CD4-positive, alpha-beta T cell treated with Interleukin-17A for 4 hours (primary cell): ENCODE measurements at regions not wholly inside any gene's neighbourhood (a gene's known extent, or its start where the extent isn't known, plus 50 kb on each side); places are given as distances from the start of the nearest gene placed in this dataset.

ENCODE experiments used
- DNase-seq: peaks from one replicate; pipeline ENCODE4 v3.0.0-alpha.2; 2020; ENCODE audit warnings: mixed read lengths

DNA sequence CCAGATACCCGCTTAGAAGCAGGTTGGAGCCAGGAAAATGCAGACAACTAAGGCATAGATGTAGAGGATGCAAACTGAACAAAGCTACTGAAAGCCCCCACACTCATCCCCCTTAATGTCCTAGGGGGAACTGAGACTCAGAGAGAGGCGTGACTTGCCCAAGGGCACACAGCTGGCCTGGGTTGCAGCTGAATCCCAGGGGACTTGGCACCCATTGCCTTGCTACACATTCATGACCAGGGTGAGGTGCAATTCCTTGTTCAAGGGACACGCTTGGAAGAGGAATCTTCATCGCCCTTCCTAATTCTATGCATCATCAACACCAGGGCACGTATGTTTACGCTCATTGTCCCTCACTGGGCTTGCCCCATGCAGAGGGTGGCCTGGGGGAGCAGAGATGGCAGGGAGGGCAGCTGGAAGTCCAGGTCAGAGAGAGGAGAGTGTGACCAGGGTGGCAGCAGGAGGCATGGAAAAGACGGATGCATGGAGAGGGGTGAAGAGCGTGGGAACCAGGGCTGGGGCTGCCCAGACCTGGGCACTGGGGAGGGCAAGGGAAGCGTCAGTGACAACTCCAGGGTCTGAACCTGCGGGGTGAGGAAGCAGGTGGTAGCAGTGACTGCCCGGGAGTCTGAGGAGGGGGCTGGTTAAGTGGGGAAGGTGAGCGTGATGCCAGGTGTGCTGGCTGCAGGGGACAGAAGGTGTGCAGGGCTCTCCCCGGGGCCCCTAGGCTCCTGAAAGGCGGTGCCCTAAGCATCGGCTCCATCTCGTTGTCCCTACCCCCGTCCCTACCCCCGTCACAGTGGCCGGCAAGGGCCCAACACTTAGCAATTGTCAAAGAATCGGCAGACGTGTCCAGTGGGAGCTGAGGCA, 267.1 kb upstream of the TNRC6C start:
- no peak for DNase-seq

DNA sequence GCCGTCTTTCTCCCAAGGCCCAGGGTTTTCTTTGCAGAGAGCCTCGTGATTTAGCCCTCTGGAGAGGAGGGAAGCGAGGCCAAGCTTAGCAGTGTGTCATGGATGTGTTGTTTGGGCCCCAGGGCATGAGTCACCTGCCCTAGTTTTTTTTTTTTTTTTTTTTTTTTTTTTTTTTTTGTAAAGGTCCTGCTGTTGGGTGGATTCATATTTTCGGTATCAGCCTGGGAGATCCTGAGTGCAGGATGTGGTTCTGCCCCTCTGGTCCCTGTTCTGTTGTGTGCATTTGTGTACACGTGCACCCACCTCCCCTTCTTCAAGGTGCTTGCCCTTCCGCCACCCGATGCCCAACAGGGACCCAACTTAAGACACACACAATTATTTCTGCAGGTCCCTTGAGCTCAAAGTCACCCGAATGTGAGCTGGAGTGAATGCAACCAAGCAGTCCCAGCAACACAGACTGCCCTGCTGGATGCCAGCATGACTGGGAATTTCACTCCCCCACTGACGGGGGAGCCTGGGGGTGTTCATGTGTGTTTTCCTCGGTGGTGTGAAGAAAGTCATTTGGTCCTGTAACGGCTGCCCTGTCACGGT, 265.8 kb upstream of the TNRC6C start:
- DNase-seq: peak; percentile 45

- DNase-seq: no peak
Observed at GRCh38 chr17:77693301-77693700, 265.2 kb upstream of the TNRC6C start.

DNA sequence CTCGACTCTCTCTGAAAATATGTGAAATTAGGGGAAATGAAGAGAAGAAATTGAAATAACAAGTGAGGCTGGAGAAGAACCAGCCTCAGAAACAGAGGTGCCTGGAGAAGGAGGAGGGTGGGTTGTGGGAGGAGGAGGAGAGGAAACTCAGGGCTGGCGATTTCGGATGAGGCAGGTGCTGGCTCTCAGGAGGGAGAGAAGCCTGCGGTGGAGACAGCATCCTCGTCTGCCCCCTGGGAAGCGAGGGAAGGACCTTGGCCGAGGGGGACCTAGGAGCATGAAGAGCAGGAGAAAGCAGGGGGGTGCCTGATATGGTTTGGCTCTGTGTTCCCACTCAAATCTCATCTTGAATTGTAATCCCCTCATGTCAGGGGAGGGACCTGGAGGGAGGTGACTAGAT, 264.7 kb upstream of the TNRC6C start:
- DNase-seq: no peak

DNA sequence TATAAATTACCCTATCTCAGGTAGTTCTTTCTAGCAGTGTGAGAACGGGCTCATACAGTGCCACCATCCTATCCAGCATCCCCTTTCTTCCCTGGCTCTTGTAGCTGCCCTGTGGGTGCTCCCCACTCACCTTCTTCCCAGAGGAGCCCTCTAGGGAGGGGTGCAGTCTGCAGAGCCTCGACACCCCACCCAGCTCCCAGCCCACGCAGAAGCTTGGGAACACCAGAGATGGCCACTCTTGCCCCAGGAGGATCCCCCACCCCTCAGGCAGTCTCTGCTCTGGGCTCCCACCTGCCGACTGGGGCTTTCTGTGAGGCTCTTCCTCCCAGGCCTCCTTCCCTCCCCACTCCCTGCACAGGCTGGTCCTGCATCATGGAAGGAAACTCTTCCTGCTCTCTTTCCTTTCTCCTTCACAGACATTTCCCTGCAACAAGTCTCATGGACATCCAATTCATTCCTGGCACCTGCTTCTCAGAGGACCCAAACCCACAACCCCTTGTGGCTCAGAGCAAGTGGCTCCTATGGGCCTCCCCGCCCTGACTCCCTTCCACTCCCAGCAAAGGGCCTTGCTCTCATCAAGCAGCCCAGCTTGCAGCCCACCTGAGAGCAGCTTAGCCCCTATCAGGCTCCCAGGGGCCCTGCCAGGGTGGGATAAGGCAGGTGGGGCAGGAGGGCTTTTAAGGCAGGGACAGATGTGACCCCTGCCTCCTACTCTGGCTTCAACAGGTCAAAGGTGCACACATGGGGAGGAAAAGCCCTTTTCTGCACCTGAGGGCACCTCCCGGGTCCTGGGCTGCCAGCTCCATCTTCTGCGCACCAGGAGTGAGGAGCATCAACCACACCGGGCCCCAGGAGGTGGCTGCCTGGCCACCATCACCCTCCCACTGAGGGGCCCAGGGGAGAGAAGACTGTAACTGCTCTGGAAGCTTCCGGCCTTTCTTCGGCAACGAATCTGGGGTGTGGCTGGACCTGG, 263.8 kb upstream of the TNRC6C start:
- no peak for DNase-seq

DNA sequence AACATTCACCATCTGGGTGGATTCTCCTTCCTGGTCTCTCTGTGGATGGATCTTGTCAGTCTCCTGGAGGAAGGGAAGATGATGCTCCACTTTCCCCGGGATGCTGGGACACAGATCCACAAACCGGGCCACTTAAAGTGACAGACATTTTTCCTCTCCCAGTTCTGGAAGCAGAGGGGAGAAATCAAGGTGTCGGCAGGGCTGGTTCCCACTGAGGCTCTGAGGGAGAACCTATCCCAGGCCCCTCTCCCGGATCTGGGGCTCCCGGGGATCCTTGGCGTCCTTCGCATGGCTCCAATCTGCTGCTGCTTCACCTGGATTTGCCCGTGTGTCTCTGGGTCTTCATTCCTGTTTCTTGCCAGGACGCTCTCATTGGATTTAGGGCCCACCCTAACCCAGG, 263.1 kb upstream of the TNRC6C start:
- DNase-seq: no peak

GRCh38 chr17:77696151-77696720, 262.3 kb upstream of the TNRC6C start:
- DNase-seq: peak; percentile 28

DNA sequence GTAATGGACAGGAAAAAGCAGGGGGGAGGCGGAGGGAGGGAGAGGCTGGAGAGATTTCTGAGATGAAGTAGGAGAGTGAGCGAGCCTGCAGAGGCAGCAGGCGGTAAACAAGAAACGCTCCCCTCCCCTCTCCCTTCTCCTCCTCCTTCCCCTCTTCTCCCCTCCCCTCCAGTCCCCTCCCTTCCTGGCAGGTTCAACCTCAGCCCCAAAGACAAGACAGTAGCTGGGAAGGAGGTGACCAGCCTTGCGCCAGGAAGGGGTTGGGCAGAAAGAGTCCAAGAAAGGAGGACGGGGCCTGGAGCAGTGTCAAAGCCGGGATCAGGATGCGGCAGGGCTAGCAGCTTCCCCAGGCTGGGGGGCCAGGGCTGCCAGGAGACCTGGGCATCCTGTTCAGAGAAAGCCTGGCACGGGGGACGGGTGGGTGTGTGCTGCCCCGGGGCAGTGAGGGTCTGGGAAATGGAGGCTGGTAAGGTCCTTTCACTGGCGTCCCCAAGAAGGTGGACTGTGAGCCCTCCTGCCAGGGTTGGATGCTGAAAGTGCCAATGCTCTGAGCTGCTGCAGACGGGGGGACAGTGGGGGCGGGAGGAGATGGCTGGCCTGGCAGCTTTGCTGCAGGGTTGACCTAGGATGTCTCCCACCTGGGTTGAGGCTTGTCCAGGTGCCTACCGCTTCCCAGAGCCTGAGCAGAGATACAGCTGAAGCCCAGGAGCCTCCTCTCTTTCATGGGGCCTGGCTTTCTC, 261.6 kb upstream of the TNRC6C start:
- peak; percentile 21 for DNase-seq

GRCh38 chr17:77697480-77698400, 260.8 kb upstream of the TNRC6C start:
- no peak for DNase-seq

- DNase-seq: no peak
Observed at GRCh38 chr17:77698903-77699623, 259.4 kb upstream of the TNRC6C start.

- no peak for DNase-seq
Observed at GRCh38 chr17:77700165-77700881, 258.2 kb upstream of the TNRC6C start.

DNA sequence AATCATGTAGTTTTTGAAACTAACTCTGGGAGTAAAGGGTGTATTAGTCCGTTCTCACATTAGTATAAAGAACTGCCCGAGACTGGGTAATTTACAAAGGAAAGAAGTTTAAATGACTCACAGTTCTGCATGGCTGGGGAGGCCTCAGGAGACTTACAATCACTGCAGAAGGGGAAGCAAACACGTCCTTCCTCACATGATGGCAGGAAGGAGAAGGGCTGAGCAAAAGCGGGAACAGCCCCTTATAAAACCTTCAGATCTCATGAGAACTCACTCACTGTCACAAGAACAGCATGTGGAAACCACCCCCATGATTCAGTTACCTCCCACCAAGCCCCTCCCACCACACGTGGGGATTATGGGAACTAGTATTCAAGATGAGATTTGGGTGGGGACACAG, 256.5 kb upstream of the TNRC6C start:
- DNase-seq: no peak

DNA sequence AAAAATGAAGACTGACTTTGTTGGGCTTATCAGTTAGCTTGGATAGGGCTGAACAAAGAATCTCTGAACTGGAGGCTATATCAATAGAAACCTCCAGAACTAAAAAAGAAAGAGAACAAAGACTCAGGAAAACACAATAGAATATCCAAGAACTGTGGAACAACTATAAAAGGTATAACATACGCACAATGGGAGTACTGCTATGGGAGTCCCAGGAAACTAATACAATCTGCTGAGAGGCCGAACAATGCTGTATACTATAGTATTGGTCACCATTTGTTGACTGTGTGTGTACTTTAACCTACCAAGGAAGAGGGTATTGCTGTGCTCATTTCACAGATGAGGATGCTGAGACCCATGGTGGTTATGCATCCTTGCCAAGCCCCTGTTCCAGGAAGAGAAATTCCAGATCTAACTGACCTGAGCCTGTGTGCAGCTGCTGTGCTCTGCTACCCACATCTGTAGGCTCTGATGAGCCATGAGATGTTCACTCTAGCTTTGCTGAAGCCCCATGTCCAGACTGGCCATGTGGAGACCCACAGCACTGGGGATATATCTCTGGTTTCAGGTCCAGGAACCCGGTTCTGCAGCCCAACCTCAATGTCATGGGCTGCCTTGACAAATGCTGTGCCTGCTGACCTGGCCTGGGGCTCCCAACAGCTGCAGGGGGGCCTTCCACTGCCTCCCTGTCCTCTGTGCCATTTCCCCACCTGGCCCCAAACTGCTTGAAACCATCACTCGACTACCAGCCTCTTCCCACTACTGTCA, 254.3 kb upstream of the TNRC6C start:
- no peak for DNase-seq

- no peak for DNase-seq
Observed at GRCh38 chr17:77706938-77707337, 251.6 kb upstream of the TNRC6C start.

DNA sequence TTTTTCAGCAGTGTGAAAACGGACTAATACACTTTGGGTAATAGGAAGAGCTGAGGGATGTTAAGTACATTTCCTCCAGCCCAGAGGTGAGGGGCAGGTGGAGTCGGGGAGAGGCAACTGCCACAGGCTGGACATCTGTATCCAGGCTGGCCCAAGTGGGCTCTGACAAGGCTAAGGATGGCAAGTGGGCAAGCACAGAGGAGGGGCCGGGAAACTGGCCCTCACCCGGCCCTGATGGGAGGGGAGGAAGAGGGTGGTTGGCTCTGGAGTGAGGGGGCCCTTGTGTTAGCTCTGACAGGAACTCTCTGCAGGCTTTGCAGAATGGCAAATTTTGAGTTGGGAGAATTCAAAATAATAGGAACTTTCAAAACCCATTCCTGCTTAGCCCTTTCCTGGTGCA, 251.0 kb upstream of the TNRC6C start:
- no peak for DNase-seq

DNA sequence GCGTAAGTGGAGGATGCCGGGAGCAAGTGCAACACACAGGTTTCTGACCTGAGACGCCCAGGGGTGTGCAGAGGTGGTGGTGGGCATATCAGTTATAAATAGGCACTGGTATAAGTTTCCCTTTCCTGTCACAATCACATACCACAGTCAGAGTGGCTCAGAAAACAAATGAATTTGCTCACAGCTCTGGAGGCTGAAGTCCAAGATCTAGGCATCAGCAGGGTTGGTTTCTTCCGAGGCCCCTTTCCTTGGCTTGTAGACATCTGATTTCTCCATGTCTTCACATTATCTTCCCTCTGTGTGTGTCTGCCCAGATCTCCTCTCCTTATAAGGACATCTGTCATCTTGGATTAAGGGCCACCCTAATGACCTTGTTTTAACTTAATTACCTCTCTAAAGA, 250.5 kb upstream of the TNRC6C start:
- DNase-seq: no peak

DNA sequence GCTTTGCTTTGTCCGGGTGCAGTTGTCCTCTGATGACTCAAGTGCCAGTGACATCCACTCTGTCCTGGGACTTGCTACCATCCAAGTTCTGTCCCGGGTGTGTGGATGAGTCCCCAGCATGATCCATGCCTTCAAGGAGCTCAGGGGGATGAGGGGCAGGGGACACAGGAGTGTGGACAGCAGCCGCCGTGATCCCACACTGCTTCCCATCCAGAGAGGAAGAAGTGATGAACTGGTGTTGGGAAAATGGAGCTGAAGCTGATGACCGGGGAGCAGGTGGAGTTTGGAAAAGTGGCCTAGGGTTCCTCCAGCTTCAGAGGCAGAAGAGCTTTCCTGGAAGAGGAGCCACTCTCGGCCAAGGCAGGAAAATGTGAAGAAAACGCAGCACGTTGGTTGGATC, 249.6 kb upstream of the TNRC6C start:
- DNase-seq: no peak

- DNase-seq: no peak
Observed at GRCh38 chr17:77709594-77709993, 248.9 kb upstream of the TNRC6C start.

GRCh38 chr17:77712578-77712977, 245.9 kb upstream of the TNRC6C start:
- no peak for DNase-seq
